ENCODE measurements at regions not wholly inside any gene's neighbourhood (a gene's known extent, or its start where the extent isn't known, plus 50 kb on each side); places are given as distances from the start of the nearest gene placed in this dataset.

- dilution Hi-C loops (cut with MboI; ENCODE audit: extremely low pct_ligation_motif_present, low sequenced_read_pairs) (no loop called here), intact Hi-C loops (cut with micrococcal nuclease) (no loop called here)
- no peak for DNase-seq (ENCODE audit: low read depth, low spot score)
- Histone ChIP-seq H4K20me1 (replicated peaks; ENCODE audit: control insufficient read depth, extremely low read depth, insufficient read depth, low read length) (no peaks in the 10 kb centered on the region), H3K9ac (replicated peaks; ENCODE audit: extremely low read depth, insufficient read depth, low read length) (no peak overlapping the region), H3K27ac (ENCODE audit: insufficient read depth, low read depth, low read length) (no peak overlapping the region), H2AFZ (ENCODE audit: low read depth, low read length) (no peak overlapping the region), H3K36me3 (ENCODE audit: control insufficient read depth in 2 of 2, extremely low read depth in 1 of 2, insufficient read depth in 2 of 2, low read length in 2 of 2) (no peaks in the 10 kb centered on the region), H3K4me2 (ENCODE audit: insufficient read depth, low read length) (no peak overlapping the region), H3K79me2 (ENCODE audit: control insufficient read depth, insufficient read depth, low read length) (no peaks in the 10 kb centered on the region), H3K9me3 (replicated peaks; ENCODE audit: control insufficient read depth, insufficient read depth, low read length) (no peaks in the 10 kb centered on the region), H3K9me1 (replicated peaks; ENCODE audit: control insufficient read depth, extremely low read depth, insufficient read depth, low read length) (no peaks in the 10 kb centered on the region), H3K27me3 (ENCODE audit: control insufficient read depth in 2 of 2, insufficient read depth in 2 of 2, low read length in 2 of 2) (no peaks in the 10 kb centered on the region), H3K4me1 (ENCODE audit: control insufficient read depth, extremely low read depth, insufficient read depth, low read length) (no peaks in the 10 kb centered on the region), H3K4me3 (replicated peaks in 1 of 3; ENCODE audit: insufficient read depth in 1 of 3, low read depth in 1 of 3, low read length in 3 of 3) (no peak overlapping the region)
- BruUV-seq (replicated peaks) = no TSS peak
- CTCF ChIA-PET = no interaction called here
- TF ChIP-seq MYC (IDR thresholded peaks at IDR 0.05; ENCODE audit: low read depth, low read length) (no peak), POLR2AphosphoS5 (IDR thresholded peaks at IDR 0.05; ENCODE audit: insufficient read depth, low read depth, low read length) (no peak), JUN (IDR thresholded peaks at IDR 0.05; ENCODE audit: borderline replicate concordance, insufficient read depth, insufficient read length, low read depth) (no peak), CTCF (IDR thresholded peaks at IDR 0.05; ENCODE audit: extremely low read depth in 1 of 2, insufficient read depth in 1 of 2, low read depth in 1 of 2, low read length in 2 of 2) (no peak), FOS (IDR thresholded peaks at IDR 0.05; ENCODE audit: borderline replicate concordance, insufficient read depth, low read length) (no peak), MAX (IDR thresholded peaks at IDR 0.05; ENCODE audit: insufficient read depth, insufficient read length) (no peak), GATA2 (IDR thresholded peaks at IDR 0.05; ENCODE audit: insufficient read depth, insufficient read length, low read depth, low read length) (no peak), EZH2 (IDR thresholded peaks at IDR 0.05; ENCODE audit: borderline replicate concordance, low read depth, low read length, severe bottlenecking) (no peak), POLR2A (IDR thresholded peaks at IDR 0.05; ENCODE audit: low read depth, low read length) (no peak)
- POLR2A ChIA-PET = no interaction called here
- no peak for FAIRE-seq
Measured at GRCh38 chr2:195396479-195396878, 260.5 kb upstream of the SLC39A10 start.

Measured in endothelial cell of umbilical vein (primary cell).